Neural cell (in vitro differentiated cells): ENCODE measurements at regions not wholly inside any gene's neighbourhood (a gene's known extent, or its start where the extent isn't known, plus 50 kb on each side); places are given as distances from the start of the nearest gene placed in this dataset.

Experiments
- CTCF ChIP-seq: fragments of 450-650 bp; IDR thresholded peaks from 2 replicates; pipeline ENCODE4 v1.5.1; 2014; ENCODE audit warnings: antibody characterized with exemption, mild to moderate bottlenecking, moderate library complexity; ENCODE audit not compliant: poor library complexity, severe bottlenecking
- EP300 ChIP-seq: fragments of 450-650 bp; conservative IDR thresholded peaks from 2 replicates; pipeline ENCODE4 v1.6.1; 2014; ENCODE audit warnings: antibody characterized with exemption, mild to moderate bottlenecking, moderate library complexity; ENCODE audit not compliant: poor library complexity, severe bottlenecking
- EZH2 ChIP-seq: fragments of 200-600, 300-800 bp; shearing (Covaris generic), sonication (generic); IDR thresholded peaks from 2 replicates; pipeline ENCODE4 v1.6.1; 2014; ENCODE audit warnings: antibody characterized with exemption, low read length, borderline replicate concordance, mild to moderate bottlenecking; ENCODE audit not compliant: insufficient read depth, poor library complexity, severe bottlenecking
- POLR2AphosphoS5 ChIP-seq: IDR thresholded peaks from 2 replicates; pipeline ENCODE4 v1.6.1; 2012
- REST ChIP-seq: IDR thresholded peaks from 2 replicates; pipeline ENCODE4 v1.6.1; 2012; ENCODE audit warnings: borderline replicate concordance
- TAF1 ChIP-seq: IDR thresholded peaks from 2 replicates; pipeline ENCODE4 v1.6.1; 2012; ENCODE audit warnings: low read depth

GRCh38 chr5:20660588-20660987, 672.6 kb upstream of the CDH18 start:
- TF ChIP-seq TAF1: no peak
- no peak for TF ChIP-seq CTCF
- TF ChIP-seq EZH2: no peak
- no peak for TF ChIP-seq EP300
- TF ChIP-seq POLR2AphosphoS5: no peak
- TF ChIP-seq REST: no peak
